ENCODE measurements at regions not wholly inside any gene's neighbourhood (a gene's known extent, or its start where the extent isn't known, plus 50 kb on each side); places are given as distances from the start of the nearest gene placed in this dataset.

DNA sequence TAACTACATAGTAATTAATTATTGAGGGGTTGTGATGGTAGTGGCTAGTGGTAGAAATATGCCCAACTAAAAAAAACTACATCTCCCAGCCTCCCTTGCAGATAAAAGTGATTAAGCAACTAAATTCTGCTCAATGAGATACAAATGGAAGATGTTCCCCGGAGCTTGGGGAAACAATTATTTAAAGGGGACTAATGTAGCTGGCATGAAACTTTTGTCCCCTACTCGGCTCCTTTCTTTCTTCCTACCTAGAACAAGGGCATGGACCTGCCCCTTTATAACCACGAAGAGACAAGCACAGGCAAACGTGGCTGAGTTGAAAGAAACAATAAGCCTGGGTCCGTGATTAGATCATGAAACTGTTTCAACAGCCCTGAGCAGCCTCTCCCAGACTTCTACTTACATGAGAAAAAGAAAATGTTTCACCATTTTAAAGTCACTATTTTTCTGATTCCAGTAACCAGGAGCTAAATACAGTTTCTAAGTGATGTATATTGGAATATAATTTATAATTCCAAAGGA lies 236.9 kb downstream of the SCG2 start:
- DNase-seq (ENCODE audit: low spot score): no peak
- ChIA-PET POLR2A (ENCODE audit: low non-redundant PET) (no interaction called here), CTCF (no interaction called here)
- TF ChIP-seq, protein P1, sequence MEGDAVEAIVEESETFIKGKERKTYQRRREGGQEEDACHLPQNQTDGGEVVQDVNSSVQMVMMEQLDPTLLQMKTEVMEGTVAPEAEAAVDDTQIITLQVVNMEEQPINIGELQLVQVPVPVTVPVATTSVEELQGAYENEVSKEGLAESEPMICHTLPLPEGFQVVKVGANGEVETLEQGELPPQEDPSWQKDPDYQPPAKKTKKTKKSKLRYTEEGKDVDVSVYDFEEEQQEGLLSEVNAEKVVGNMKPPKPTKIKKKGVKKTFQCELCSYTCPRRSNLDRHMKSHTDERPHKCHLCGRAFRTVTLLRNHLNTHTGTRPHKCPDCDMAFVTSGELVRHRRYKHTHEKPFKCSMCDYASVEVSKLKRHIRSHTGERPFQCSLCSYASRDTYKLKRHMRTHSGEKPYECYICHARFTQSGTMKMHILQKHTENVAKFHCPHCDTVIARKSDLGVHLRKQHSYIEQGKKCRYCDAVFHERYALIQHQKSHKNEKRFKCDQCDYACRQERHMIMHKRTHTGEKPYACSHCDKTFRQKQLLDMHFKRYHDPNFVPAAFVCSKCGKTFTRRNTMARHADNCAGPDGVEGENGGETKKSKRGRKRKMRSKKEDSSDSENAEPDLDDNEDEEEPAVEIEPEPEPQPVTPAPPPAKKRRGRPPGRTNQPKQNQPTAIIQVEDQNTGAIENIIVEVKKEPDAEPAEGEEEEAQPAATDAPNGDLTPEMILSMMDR (conservative IDR thresholded peaks at IDR 0.05; ENCODE audit: low read depth): no peak
- no peak overlapping the region for H3K27ac ChIP-seq

DNA sequence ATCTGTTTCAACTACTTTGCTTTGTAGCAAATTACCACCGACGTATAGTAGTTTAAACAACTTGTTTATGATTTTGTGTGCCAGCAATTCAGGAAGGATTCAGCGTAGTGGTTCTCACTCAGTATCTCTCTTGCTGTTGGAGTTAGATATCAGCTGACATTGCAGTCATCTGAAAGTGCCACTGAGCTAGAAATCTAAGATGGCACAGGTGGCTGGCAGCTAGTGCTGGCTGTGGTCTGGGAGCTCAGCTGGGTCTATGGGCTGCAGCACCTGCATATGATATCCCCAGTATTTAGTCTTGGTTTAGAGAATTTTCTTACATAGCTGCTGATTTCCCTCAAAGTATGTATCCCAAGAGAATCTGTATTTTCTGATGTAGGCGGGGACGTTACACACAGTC lies 235.6 kb downstream of the SCG2 start:
- CTCF ChIA-PET: no interaction called here
- no peak overlapping the region for H3K27ac ChIP-seq
- no peak for DNase-seq (ENCODE audit: low spot score)
- TF ChIP-seq, protein P1 (conservative IDR thresholded peaks at IDR 0.05; ENCODE audit: low read depth): no peak
- POLR2A ChIA-PET (ENCODE audit: low non-redundant PET): no interaction called here

DNA sequence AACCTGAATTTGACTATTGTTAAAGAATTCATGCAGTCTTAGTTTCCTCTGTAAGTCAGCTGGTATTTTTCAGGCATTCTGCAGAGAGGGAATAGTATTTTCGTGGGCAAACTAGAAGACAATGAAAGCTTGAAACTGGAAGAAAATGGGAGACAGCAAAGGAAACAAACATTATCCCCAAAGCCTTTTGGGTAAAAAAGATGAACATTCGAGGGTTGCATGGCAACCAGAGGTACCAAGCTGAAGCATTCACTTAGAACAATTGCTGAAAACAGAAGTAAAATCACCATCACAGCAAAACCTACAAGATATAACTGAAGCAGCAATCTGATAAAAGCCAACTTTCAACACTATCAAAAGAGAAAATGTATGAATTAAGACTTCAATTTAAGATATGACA lies 233.7 kb downstream of the SCG2 start:
- TF ChIP-seq, protein P1 (conservative IDR thresholded peaks at IDR 0.05; ENCODE audit: low read depth): no peak
- ChIA-PET CTCF (no interaction called here), POLR2A (ENCODE audit: low non-redundant PET) (no interaction called here)
- no peak for DNase-seq (ENCODE audit: low spot score)
- no peak overlapping the region for H3K27ac ChIP-seq

DNA sequence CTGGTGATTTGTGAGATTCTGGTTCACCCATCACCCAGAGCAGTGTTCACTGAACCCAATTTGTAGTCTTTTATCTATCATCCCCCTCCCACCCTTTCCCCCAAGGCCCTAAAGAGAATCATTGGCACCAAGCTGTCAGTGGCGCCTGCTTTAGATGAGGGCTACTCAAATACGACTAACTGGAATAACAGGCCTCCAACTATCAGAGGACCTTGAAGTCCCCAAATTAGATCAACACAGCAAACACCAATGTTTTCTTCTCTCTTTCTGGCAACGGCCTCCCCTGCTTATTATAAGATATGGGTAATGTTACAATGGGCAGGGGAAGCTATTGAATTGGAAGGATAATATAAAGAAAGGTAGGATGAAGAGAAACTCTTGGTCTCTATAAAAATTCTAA lies 232.3 kb downstream of the SCG2 start:
- POLR2A ChIA-PET (ENCODE audit: low non-redundant PET): no interaction called here
- no peak overlapping the region for H3K27ac ChIP-seq
- TF ChIP-seq, protein P1 (conservative IDR thresholded peaks at IDR 0.05; ENCODE audit: low read depth): no peak
- DNase-seq (ENCODE audit: low spot score): no peak
- CTCF ChIA-PET: no interaction called here

DNA sequence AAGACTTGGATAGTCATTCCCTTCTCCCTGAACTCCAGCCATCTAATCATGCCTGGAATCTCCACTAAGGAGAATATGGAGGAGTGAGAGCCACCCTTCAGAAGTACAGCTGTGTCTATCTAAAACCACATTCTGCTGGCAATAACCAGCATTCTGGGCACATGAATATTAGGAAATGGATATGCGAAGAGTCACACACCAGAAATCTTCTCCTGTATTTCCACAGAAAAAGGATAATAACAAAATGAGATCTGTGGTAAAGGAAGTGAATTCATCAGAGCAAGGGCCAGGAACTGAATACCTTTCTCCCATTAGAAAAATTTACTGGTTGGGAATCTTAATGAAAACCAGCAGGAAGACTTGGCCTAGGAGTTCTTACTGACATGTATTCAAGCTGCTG lies 218.8 kb downstream of the SCG2 start:
- POLR2A ChIA-PET (ENCODE audit: low non-redundant PET): no interaction called here
- no peak for DNase-seq (ENCODE audit: low spot score)
- TF ChIP-seq, protein P1 (conservative IDR thresholded peaks at IDR 0.05; ENCODE audit: low read depth): no peak

DNA sequence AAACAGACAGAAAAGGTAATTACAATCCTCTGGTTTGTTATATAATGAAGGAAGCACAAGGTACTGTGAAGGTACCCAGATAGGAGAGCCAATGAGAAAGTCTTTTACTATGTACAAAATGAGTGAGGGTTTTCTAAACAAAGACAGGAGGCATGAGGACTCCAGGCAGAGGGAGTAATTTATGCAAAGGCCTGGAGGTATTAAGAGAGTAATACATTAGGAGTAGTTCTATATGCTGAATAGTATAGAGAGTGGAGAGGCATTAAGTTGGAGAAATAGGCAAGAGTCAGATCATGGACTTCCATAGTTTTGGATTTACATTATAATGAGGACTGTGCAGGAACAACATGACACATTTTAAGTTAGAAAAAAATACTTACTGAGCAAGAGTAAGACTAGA lies 216.0 kb downstream of the SCG2 start:
- ChIA-PET POLR2A (ENCODE audit: low non-redundant PET) (no interaction called here), CTCF (interaction anchor here (0.7 kb wide), 1 partner anchor 15 kb away, joined by 3 read pairs; no protein-coding TSS in a partner anchor)
- no peak for DNase-seq (ENCODE audit: low spot score)
- TF ChIP-seq, protein P1 (conservative IDR thresholded peaks at IDR 0.05; ENCODE audit: low read depth): no peak
- no peak overlapping the region for H3K27ac ChIP-seq

More for the DNA sequence above, 218.8 kb downstream of the SCG2 start:
- H3K27ac ChIP-seq: no peak overlapping the region
- CTCF ChIA-PET: no interaction called here

DNA sequence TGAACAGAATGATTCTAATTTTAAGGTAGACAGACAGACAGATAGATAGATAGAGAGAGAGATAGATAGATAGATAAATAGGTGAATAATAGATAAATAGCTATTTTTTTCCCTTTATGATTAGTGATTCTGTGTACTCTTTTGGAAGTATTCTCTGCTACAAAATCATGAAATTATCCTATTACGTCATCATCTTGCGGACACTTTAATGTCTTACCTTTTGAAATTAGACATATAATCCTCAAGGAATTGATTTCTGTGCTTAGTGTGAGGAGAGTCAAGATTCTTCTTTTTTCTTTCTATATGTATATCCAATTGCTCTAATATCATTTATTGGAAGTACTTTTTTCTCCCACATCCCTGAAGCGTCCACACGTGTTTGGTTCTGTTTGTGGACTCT lies 215.2 kb downstream of the SCG2 start:
- TF ChIP-seq, protein P1 (conservative IDR thresholded peaks at IDR 0.05; ENCODE audit: low read depth): no peak
- ChIA-PET POLR2A (ENCODE audit: low non-redundant PET) (no interaction called here), CTCF (no interaction called here)
- DNase-seq (ENCODE audit: low spot score): no peak
- no peak overlapping the region for H3K27ac ChIP-seq

Measured in RWPE1 (cell line).